ENCODE measurements at regions not wholly inside any gene's neighbourhood (a gene's known extent, or its start where the extent isn't known, plus 50 kb on each side); places are given as distances from the start of the nearest gene placed in this dataset.
"Not testable (repeated sequence)": the region's sequence is repeated elsewhere in the genome, so short reads cannot be mapped to it uniquely, and the experiment has no call there.

DNA sequence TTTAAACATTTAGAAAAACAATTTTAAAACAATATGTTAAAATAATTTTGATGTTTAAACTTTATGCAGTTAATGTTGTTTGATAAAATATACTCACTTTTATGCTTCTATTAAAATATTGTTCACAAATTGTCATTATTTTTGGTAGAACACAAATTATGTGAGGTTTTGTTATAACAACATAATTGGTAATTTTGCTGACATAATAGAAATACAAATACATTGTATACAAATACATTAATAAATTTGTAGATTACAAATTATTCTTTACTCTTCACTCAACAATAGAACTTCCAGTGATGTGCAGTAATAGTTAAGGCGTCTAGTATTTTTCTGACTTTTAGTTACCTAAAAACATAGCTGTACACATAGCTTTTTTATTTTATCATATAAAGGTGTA is 1472.4 kb upstream of the ADGRL3 start:
- no peak for DNase-seq

DNA sequence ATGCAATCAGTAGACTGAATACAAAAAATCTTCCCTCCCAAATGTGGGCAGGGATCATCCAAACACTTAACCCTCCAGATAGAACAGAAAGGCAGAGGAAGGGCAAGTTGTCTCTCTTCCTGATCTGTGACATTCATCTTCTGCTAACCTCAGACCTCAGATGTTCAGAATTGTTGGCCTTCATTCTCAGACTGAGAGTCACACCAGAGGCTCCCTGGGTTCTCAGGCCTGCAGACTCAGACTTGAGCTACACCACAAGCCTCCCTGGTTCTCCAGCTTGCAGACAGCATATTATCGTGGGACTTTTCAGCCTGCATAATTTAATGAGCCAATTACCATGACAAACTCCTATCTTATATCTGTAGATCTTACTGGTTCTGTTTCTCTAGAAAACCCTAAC is 1471.6 kb upstream of the ADGRL3 start:
- no peak for DNase-seq

GRCh38 chr4:59729321-59729720 is 1470.8 kb upstream of the ADGRL3 start:
- no peak for DNase-seq

GRCh38 chr4:59748433-59748832 is 1451.7 kb upstream of the ADGRL3 start:
- no peak for DNase-seq

DNA sequence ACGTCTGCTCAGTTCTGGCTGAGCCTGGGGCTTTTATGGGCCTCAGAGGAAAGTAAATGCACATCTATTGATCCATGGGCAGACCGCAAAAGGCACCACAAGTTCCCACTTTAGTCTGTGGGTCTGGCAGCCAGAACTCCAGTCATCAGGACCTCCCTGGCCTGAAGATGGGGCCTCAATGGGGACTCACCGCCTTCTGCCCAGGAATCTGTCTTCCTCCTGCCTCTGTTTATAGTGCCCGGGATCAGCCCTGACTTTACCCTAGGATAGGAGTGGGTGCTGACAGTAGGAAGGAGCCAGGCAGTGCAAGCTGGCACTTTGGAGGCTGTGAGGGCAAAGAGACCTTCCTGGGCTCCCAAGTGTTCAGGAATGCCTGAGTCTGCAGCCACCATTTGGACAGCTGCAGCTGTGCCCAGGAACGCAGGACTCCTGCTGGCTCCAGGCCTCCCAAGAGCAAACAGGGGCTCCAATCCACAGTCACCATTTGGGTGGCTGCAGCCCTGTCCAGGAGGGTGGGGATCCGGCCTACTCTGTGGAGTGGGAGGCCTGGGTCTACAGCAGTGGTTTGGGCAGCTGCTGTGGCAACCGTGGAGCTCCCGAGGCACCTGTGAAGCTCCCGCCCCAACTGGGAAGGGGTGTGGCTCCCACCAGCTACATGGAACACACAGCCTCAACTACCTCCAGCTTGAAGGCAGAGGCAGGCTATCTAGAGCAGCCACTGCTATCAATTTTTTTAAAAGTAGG is 1440.9 kb upstream of the ADGRL3 start:
- DNase-seq = no peak

DNA sequence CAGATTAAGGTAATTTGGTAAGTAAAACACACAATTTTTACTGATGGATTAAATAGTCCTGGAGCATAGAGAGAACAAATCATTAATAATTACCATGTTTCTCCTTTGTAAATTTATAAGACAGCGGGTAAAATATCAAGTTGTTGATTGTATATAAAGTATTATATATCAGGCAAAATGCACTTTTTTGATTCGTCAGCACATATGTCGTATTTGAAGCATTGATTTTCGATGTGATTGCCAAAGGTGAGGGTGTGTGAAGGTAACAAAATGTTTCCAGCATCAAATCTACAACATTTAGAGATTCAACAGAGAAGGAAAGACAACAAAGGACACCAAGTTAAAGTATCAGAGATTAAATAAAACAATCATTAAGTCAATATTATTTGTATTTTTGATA is 1437.8 kb upstream of the ADGRL3 start:
- DNase-seq = no peak

GRCh38 chr4:59770601-59771264 is 1429.4 kb upstream of the ADGRL3 start:
- no peak for DNase-seq

DNA sequence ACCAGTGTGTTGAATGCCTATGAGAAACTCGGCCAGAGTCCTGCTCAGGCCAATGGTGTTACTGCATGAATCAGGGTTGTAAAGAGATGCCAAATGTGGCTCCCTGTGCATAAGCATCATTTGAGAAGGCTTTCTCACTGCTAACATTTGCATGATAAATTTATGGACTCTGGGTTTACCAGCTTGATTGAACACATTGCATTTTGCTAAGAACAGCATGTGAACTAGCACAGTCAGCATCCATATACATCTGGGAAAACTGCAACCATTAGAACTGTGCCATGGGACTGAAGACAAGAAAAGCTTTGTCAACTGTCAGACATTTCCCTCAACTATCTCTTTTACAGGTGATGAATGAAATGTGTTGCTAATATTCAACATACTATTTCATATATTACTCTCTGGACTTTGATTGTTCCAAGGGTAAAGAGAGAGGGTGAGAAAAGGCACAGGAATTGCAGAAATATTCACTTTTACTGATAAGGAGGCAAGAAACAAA is 1427.4 kb upstream of the ADGRL3 start:
- DNase-seq = no peak

DNA sequence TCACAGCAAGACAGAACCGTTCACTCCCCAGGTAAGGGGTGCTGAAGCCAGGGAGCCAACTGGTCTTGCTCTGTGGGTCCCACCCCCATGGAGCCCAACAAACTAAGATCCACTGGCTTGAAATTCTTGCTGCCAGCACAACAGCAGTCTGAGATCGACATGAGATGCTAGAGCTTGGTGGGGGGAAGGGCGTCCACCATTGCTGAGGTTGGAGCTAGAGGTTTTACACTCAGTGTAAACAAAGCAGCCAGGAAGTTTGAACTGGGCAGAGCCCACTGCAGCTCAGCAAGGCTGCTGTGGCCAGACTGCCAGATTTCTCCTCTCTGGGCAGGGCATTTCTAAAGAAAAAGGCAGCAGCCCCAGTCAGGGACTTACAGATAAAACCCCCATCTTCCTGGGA is 1419.9 kb upstream of the ADGRL3 start:
- DNase-seq = not testable (repeated sequence)

DNA sequence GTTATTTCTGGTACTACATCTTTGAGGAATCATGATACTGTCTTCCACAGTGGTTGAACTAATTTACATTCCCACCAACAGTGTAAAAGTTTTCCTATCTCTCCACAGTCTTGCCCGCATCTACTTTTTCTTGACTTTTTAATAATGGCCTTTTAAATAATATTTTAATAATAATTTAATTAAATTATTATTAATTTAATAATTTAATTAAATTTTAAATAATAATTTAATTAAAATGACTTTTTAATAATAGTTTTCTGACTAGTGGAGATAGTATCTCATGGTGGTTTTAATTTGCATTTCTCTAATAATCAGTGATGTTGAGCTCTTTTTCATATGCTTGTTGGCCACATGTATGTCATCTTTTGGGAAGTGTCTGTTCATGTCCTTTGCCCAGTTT is 1395.0 kb upstream of the ADGRL3 start:
- DNase-seq = no peak

- DNase-seq = no peak
Observed at GRCh38 chr4:59814402-59815010, 1385.6 kb upstream of the ADGRL3 start.

DNA sequence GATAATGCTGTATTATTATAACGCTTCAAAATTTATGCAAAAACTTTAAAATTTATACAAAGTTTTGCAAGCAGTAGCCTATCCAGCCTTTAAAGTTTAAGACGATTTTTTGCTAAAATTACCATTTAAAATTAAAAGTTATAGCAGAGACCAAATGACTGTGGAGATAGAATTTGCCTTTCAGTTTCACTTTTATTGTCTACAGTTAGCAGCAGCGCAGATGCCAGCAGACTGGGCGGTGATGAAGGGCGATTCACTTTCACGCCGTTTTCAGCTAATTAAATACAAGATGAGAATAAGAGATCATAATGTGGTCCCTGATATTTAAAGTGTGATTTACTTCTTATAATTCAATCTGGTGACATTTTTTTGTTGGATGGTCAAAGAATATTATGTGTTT is 1381.5 kb upstream of the ADGRL3 start:
- no peak for DNase-seq

- no peak for DNase-seq
Observed at GRCh38 chr4:59823311-59823710, 1376.8 kb upstream of the ADGRL3 start.

DNA sequence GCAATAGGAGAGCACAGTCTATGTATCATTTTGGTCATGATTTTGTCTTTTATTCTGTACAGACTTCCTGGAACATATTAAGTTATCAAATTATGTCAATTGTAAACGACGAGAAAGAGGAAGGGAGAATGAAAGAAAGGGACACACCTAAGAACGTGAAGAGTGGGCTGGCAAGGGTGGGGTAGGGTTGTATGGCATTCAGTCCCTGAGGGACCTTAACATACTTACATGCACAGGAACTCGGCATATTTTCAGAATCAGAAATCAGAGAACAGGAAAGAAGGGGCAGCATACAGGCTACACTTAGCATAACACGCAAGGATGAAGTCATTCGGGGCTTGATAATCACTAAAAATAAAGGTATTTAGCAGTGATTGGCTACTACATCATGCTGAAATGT is 1375.0 kb upstream of the ADGRL3 start:
- DNase-seq = no peak

- DNase-seq = no peak
Observed at GRCh38 chr4:59831746-59832145, 1368.4 kb upstream of the ADGRL3 start.

GRCh38 chr4:59834943-59835342 is 1365.2 kb upstream of the ADGRL3 start:
- no peak for DNase-seq

DNA sequence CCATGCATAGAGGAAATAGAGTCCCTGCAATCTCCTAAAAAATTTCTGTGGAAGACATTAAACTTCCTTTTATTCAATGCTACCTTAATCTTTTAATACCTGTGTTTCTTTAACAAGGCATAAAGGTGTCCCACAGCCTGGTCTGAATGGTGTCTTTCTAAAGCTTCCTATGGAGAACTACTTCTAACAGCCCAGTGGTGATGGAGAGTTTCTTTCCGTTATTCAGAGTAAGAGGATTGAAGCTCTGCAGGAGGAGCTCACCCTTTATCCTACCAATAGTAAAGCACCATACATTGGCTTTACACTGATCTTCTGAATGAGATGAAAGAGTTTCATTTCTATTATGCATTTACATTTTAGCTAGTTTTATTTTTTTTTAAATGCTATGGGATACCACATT is 1362.4 kb upstream of the ADGRL3 start:
- no peak for DNase-seq

DNA sequence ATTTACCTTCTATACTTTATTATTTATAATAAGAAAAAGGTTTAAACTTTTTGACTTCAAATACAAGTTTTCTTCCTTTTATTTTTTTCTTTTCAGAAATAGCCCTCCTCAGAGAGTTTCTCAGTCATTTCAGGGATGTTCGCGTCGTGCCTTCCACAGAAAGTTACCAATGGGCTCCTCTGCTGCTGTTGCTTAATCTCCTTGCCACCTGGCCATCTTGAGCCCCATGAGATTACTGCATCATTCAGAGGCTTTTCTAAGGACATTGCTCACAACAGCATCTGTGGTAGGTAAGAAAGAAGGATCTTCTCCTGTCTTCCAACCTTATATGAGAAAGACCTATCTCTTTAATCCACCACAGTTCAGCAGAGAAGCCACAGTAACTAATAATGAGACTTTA is 1361.9 kb upstream of the ADGRL3 start:
- DNase-seq = no peak

GRCh38 chr4:59841698-59842097 is 1358.4 kb upstream of the ADGRL3 start:
- no peak for DNase-seq

- DNase-seq = no peak
Observed at GRCh38 chr4:59848457-59848856, 1351.7 kb upstream of the ADGRL3 start.

DNA sequence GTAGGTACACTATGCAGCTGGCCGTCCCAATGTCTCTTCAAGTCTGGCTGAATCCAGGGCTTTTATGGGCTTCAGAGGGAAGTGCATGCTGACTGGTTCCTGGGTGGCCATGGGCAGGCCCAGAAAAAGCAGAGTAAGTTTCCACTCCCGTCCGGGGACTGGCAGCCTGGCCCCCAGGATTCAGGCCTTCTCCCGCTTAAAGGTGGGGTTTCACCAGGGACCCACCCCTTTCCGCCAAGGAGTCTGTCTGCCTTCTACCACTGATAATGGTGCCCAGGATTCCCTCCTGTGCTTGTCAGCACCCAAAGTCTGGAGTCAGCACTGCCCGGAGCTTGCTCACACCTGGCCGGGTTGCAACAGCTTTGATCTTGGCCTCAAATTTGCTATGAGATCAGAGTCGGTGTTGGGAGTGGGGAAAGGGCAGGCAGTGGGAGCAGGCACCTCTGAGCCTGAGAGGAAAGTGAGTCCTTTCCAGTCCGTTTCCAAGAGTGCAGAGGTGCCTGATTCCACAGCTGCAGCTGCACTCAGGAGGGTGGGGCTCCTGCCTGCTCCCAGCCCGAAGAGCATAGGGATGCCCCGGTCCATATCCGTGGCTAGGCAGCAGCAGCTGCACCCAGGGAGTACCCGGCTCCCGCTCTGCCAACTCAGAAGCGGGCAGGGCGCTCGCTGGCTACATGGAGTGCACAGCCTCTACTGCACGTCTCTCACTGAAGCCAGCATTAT is 1344.3 kb upstream of the ADGRL3 start:
- no peak for DNase-seq

- no peak for DNase-seq
Observed at GRCh38 chr4:59869056-59869455, 1331.1 kb upstream of the ADGRL3 start.

DNA sequence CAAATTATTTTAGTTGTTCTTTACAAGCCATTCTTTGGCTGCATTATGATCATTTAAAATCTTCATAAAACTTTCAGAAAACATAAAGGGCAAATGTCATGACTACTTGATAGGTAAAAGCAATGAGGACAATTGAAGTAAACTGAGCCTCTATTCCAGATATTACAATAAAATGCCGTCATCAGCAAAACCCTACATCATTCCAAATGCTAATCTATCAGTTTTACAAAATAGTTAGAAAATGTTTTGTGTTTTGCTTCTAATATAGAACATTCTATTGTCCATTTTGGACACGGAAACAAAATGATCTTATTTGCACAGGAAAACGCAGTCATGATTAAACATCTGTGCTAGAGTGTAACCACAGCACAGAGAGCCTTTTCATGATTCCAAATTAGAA is 1330.6 kb upstream of the ADGRL3 start:
- no peak for DNase-seq
